Tongue (tissue), 1 donor: ENCODE measurements at regions not wholly inside any gene's neighbourhood (a gene's known extent, or its start where the extent isn't known, plus 50 kb on each side); places are given as distances from the start of the nearest gene placed in this dataset. TPM values are rescaled to one million over a fixed set of nuclear protein-coding genes. Genes with fewer than 3 reads are reported as not detected.

ENCODE experiments used
- small RNA-seq: library from RNA; depleted of rRNA; stranded (forward); fragments of <200 nt; gene quantifications from one replicate; pipeline ENCODE3, GENCODE V24; 2014; ENCODE audit warnings: low replicate concordance

Small RNA genes lying in the stretch of these regions (small RNA-seq; reads per million reads assigned to genes)
- gene RNU6-18P: not detected
